GM21360 (cell line): ENCODE measurements at regions not wholly inside any gene's neighbourhood (a gene's known extent, or its start where the extent isn't known, plus 50 kb on each side); places are given as distances from the start of the nearest gene placed in this dataset.

Experiments
- ATAC-seq: cut with Tn5 transposase; IDR thresholded peaks from one replicate; pipeline ENCODE4 v1.9.1; 2021; ENCODE audit warnings: mild to moderate bottlenecking, moderate library complexity; ENCODE audit not compliant: unreplicated experiment

- ATAC-seq = no peak
Observed at GRCh38 chrX:113770071-113770470, 813.8 kb upstream of the HTR2C start.

- no peak for ATAC-seq
Observed at GRCh38 chrX:113759422-113759821, 824.5 kb upstream of the HTR2C start.

GRCh38 chrX:113747274-113747973, 836.5 kb upstream of the HTR2C start:
- peak; percentile 49 for ATAC-seq

- ATAC-seq = peak; percentile 38
Observed at GRCh38 chrX:113743069-113743468, 840.8 kb upstream of the HTR2C start.

GRCh38 chrX:113741744-113742143, 842.1 kb upstream of the HTR2C start:
- ATAC-seq = peak; percentile 28

GRCh38 chrX:113728937-113729336, 854.9 kb upstream of the HTR2C start:
- ATAC-seq = no peak

- ATAC-seq = peak; percentile 35
Observed at GRCh38 chrX:113726898-113727297, 857.0 kb upstream of the HTR2C start.

GRCh38 chrX:113726466-113726865, 857.4 kb upstream of the HTR2C start:
- peak; percentile 57 for ATAC-seq

GRCh38 chrX:113726009-113726408, 857.9 kb upstream of the HTR2C start:
- ATAC-seq = peak; percentile 47

- no peak for ATAC-seq
Observed at GRCh38 chrX:113699939-113700338, 859.3 kb upstream of the AMOT start.

GRCh38 chrX:113675278-113675677, 834.6 kb upstream of the AMOT start:
- ATAC-seq = no peak

GRCh38 chrX:113651306-113651705, 810.7 kb upstream of the AMOT start:
- no peak for ATAC-seq

GRCh38 chrX:113644426-113644825, 803.8 kb upstream of the AMOT start:
- ATAC-seq = no peak

GRCh38 chrX:113634565-113634964, 793.9 kb upstream of the AMOT start:
- ATAC-seq = no peak

- ATAC-seq = no peak
Observed at GRCh38 chrX:113629326-113629725, 788.7 kb upstream of the AMOT start.

GRCh38 chrX:113594123-113594841, 753.7 kb upstream of the AMOT start:
- no peak for ATAC-seq

GRCh38 chrX:113586281-113586898, 745.8 kb upstream of the AMOT start:
- no peak for ATAC-seq

GRCh38 chrX:113580486-113580885, 739.9 kb upstream of the AMOT start:
- ATAC-seq = no peak

GRCh38 chrX:113558576-113558975, 717.9 kb upstream of the AMOT start:
- ATAC-seq = no peak

- no peak for ATAC-seq
Observed at GRCh38 chrX:113551919-113552318, 711.3 kb upstream of the AMOT start.

GRCh38 chrX:113548308-113549015, 707.8 kb upstream of the AMOT start:
- no peak for ATAC-seq
